ENCODE measurements at regions not wholly inside any gene's neighbourhood (a gene's known extent, or its start where the extent isn't known, plus 50 kb on each side); places are given as distances from the start of the nearest gene placed in this dataset.

GRCh38 chr15:99507504-99508310, 58.1 kb upstream of the MEF2A start:
- Mint-ChIP-seq H3K27ac (no peak overlapping the region), H3K9me3 (no peaks in the 10 kb centered on the region), H3K4me1 (peaks cover 54% of the 10 kb centered on the region), H3K36me3 (no peaks in the 10 kb centered on the region), H3K4me3 (no peak overlapping the region), H3K27me3 (no peaks in the 10 kb centered on the region)
- DNase-seq = no peak

- H3K36me3 Mint-ChIP-seq = no peaks in the 10 kb centered on the region
- H3K4me3 Mint-ChIP-seq = no peak overlapping the region
- no peaks in the 10 kb centered on the region for H3K9me3 Mint-ChIP-seq
- H3K27ac Mint-ChIP-seq = no peak overlapping the region
- H3K4me1 Mint-ChIP-seq = peaks cover 51% of the 10 kb centered on the region
- H3K27me3 Mint-ChIP-seq = no peaks in the 10 kb centered on the region
- DNase-seq = no peak
Measured at GRCh38 chr15:99508311-99508645, 57.5 kb upstream of the MEF2A start.

GRCh38 chr15:99508852-99509251, 56.9 kb upstream of the MEF2A start:
- Mint-ChIP-seq H3K27me3 (no peaks in the 10 kb centered on the region), H3K36me3 (no peaks in the 10 kb centered on the region), H3K9me3 (no peaks in the 10 kb centered on the region), H3K4me1 (peaks cover 45% of the 10 kb centered on the region), H3K4me3 (no peak overlapping the region), H3K27ac (no peak overlapping the region)
- DNase-seq = no peak

- Mint-ChIP-seq H3K4me1 (peaks cover 41% of the 10 kb centered on the region), H3K9me3 (peaks cover 1% of the 10 kb centered on the region), H3K27ac (peak overlapping the region; percentile 18), H3K27me3 (no peaks in the 10 kb centered on the region), H3K4me3 (no peak overlapping the region), H3K36me3 (no peaks in the 10 kb centered on the region)
- DNase-seq = no peak
Measured at GRCh38 chr15:99509686-99510461, 55.9 kb upstream of the MEF2A start.

- peaks cover 40% of the 10 kb centered on the region for H3K4me1 Mint-ChIP-seq
Measured at GRCh38 chr15:99511531-99511865, 54.3 kb upstream of the MEF2A start.

GRCh38 chr15:99511866-99512661, 53.7 kb upstream of the MEF2A start:
- Mint-ChIP-seq H3K36me3 (no peaks in the 10 kb centered on the region), H3K27ac (no peak overlapping the region), H3K27me3 (no peaks in the 10 kb centered on the region), H3K9me3 (peaks cover 1% of the 10 kb centered on the region), H3K4me1 (peaks cover 40% of the 10 kb centered on the region), H3K4me3 (no peak overlapping the region)
- DNase-seq = no peak

More at GRCh38 chr15:99511531-99511865, 54.3 kb upstream of the MEF2A start:
- H3K27me3 Mint-ChIP-seq = no peaks in the 10 kb centered on the region
- no peak overlapping the region for H3K4me3 Mint-ChIP-seq
- no peaks in the 10 kb centered on the region for H3K36me3 Mint-ChIP-seq
- no peak for DNase-seq
- H3K9me3 Mint-ChIP-seq = peaks cover 1% of the 10 kb centered on the region
- H3K27ac Mint-ChIP-seq = no peak overlapping the region

- Mint-ChIP-seq H3K4me1 (peaks cover 31% of the 10 kb centered on the region), H3K9me3 (peaks cover 1% of the 10 kb centered on the region), H3K27me3 (no peaks in the 10 kb centered on the region), H3K27ac (no peak overlapping the region), H3K4me3 (no peak overlapping the region), H3K36me3 (no peaks in the 10 kb centered on the region)
- DNase-seq = no peak
Measured at GRCh38 chr15:99514306-99514705, 51.5 kb upstream of the MEF2A start.

Data from activated naive CD8-positive, alpha-beta T cell treated with anti-CD3 and anti-CD28 coated beads for 36 hours (primary cell).